Endothelial cell of umbilical vein (primary cell): ENCODE measurements at regions not wholly inside any gene's neighbourhood (a gene's known extent, or its start where the extent isn't known, plus 50 kb on each side); places are given as distances from the start of the nearest gene placed in this dataset.

ENCODE experiments used
- BruUV-seq: library from RNA; stranded (reverse); fragments of 400-500 nt; replicated peaks from 2 replicates; lab custom pipeline; 2021; lab: Mats Ljungman, UMichigan
- CTCF ChIA-PET: fragments of 300-600, 350-600 bp; sonication (Branson Sonifier 250); formaldehyde crosslinking; loops from one replicate; lab custom pipeline; 2021; ENCODE audit warnings: antibody characterized with exemption, inconsistent platforms; lab: Charles Lee
- POLR2A ChIA-PET: fragments of 300-600, 350-600 bp; sonication (Branson Sonifier 250); formaldehyde crosslinking; loops from one replicate; lab custom pipeline; 2021; ENCODE audit warnings: antibody characterized with exemption, inconsistent platforms; lab: Charles Lee
- DNase-seq: peaks from one replicate; pipeline ENCODE4 v3.0.0-alpha.2; 2011; ENCODE audit warnings: low read depth, low spot score
- FAIRE-seq: peaks from 2 replicates; lab custom pipeline; 2011; peaks lifted over from hg19 to GRCh38; lab: Jason Lieb, UNC
- H2AFZ ChIP-seq: 2 replicates; pipeline ENCODE4 v1.6.0; 2012; ENCODE audit warnings: low read depth, low read length, control low read depth, inconsistent platforms
- H3K27ac ChIP-seq: 2 replicates; pipeline ENCODE4 v1.5.1; 2011; ENCODE audit warnings: low read depth, mild to moderate bottlenecking, control low read depth, low read length, moderate library complexity; ENCODE audit not compliant: insufficient read depth
- H3K27me3 ChIP-seq, 2 experiments: 2 replicates each; pipeline versions ENCODE4 v1.6.0 to v1.6.1; 2011; ENCODE audit warnings: low read length in 2 of 2, mixed read lengths in 1 of 2; ENCODE audit not compliant: control insufficient read depth in 2 of 2, insufficient read depth in 2 of 2
- H3K36me3 ChIP-seq, 2 experiments: 2 replicates in 1 of 2; 3 replicates in 1 of 2; pipeline ENCODE4 v1.5.1; 2011; ENCODE audit warnings: low read length in 2 of 2, mild to moderate bottlenecking in 1 of 2, moderate library complexity in 1 of 2; ENCODE audit not compliant: control insufficient read depth in 2 of 2, insufficient read depth in 2 of 2; ENCODE audit errors: extremely low read depth in 1 of 2
- H3K4me1 ChIP-seq: 3 replicates; pipeline ENCODE4 v1.5.1; 2011; ENCODE audit warnings: mild to moderate bottlenecking, low read length; ENCODE audit not compliant: control insufficient read depth, insufficient read depth; ENCODE audit errors: extremely low read depth
- H3K4me2 ChIP-seq: 2 replicates; pipeline ENCODE4 v1.6.1; 2011; ENCODE audit warnings: low read length, control low read depth, mixed read lengths; ENCODE audit not compliant: insufficient read depth
- H3K4me3 ChIP-seq, 3 experiments: fragments of 200-600 bp in 1 of 3; sonication (generic), shearing (Covaris generic) in 1 of 3; replicated peaks in 1 of 3; 2 replicates each; pipeline ENCODE4 v1.5.1; 2011 to 2016; ENCODE audit warnings: control low read depth in 3 of 3, low read length in 3 of 3, mild to moderate bottlenecking in 2 of 3, inconsistent platforms in 1 of 3, low read depth in 1 of 3, moderate library complexity in 1 of 3; ENCODE audit not compliant: insufficient read depth in 1 of 3
- H3K79me2 ChIP-seq: 2 replicates; pipeline ENCODE4 v1.6.0; 2012; ENCODE audit warnings: low read length, inconsistent platforms; ENCODE audit not compliant: control insufficient read depth, insufficient read depth
- H3K9ac ChIP-seq: replicated peaks from 2 replicates; pipeline ENCODE3; 2011; ENCODE audit warnings: low read length, control low read depth; ENCODE audit not compliant: insufficient read depth; ENCODE audit errors: extremely low read depth
- H3K9me1 ChIP-seq: replicated peaks from 3 replicates; pipeline ENCODE4 v1.6.0; 2011; ENCODE audit warnings: mild to moderate bottlenecking, low read length; ENCODE audit not compliant: control insufficient read depth, insufficient read depth; ENCODE audit errors: extremely low read depth
- H3K9me3 ChIP-seq: replicated peaks from 2 replicates; pipeline ENCODE4 v1.5.1; 2012; ENCODE audit warnings: low read length, inconsistent platforms; ENCODE audit not compliant: control insufficient read depth, insufficient read depth
- H4K20me1 ChIP-seq: replicated peaks from 2 replicates; pipeline ENCODE3; 2011; ENCODE audit warnings: mild to moderate bottlenecking, low read length; ENCODE audit not compliant: control insufficient read depth, insufficient read depth; ENCODE audit errors: extremely low read depth
- EZH2 ChIP-seq: IDR thresholded peaks from 2 replicates; pipeline ENCODE4 v1.6.1; 2012; ENCODE audit warnings: borderline replicate concordance, low read depth, mild to moderate bottlenecking, moderate library complexity, low read length, inconsistent platforms; ENCODE audit not compliant: severe bottlenecking
- FOS ChIP-seq: IDR thresholded peaks from 2 replicates; pipeline ENCODE4 v1.6.1; 2011; ENCODE audit warnings: mild to moderate bottlenecking, low read length, moderate library complexity, borderline replicate concordance; ENCODE audit not compliant: insufficient read depth
- GATA2 ChIP-seq: IDR thresholded peaks from 2 replicates; pipeline ENCODE4 v1.7.0; 2011; ENCODE audit warnings: low read depth, mild to moderate bottlenecking, moderate library complexity, mixed read lengths, low read length; ENCODE audit not compliant: insufficient read length, insufficient read depth
- JUN ChIP-seq: IDR thresholded peaks from 2 replicates; pipeline ENCODE4 v1.6.1; 2011; ENCODE audit warnings: borderline replicate concordance, low read depth; ENCODE audit not compliant: insufficient read length, insufficient read depth
- MYC ChIP-seq: IDR thresholded peaks from one replicate; pipeline ENCODE4 v1.6.1; 2011; ENCODE audit warnings: mild to moderate bottlenecking, low read depth, low read length
- POLR2A ChIP-seq: IDR thresholded peaks from 2 replicates; pipeline ENCODE4 v1.6.1; 2012; ENCODE audit warnings: low read depth, mild to moderate bottlenecking, control low read depth, low read length
- POLR2AphosphoS5 ChIP-seq: IDR thresholded peaks from 2 replicates; pipeline ENCODE4 v1.6.1; 2012; ENCODE audit warnings: low read depth, mild to moderate bottlenecking, control low read depth, low read length, moderate library complexity; ENCODE audit not compliant: insufficient read depth
- dilution Hi-C: fragments of 300-500 bp; cut with MboI; formaldehyde crosslinking; loops from one replicate; pipeline ENCODE4 v1.15.0; 2019; ENCODE audit warnings: low sequenced_read_pairs; ENCODE audit not compliant: extremely low pct_ligation_motif_present
- intact Hi-C: fragments of 100-400 bp; cut with micrococcal nuclease; formaldehyde crosslinking; loops from one replicate; pipeline ENCODE4 v1.10.0; 2022
- TF ChIP-seq, protein P1 (sequence below): IDR thresholded peaks from 2 replicates; pipeline ENCODE4 v1.6.1; 2011; ENCODE audit not compliant: insufficient read depth, insufficient read length
- TF ChIP-seq, protein P2 (sequence below), 2 donors: IDR thresholded peaks; 1 replicate in 1 of 2; 2 replicates in 1 of 2; pipeline ENCODE4 v1.5.1; 2011; ENCODE audit warnings: low read length in 2 of 2, mild to moderate bottlenecking in 2 of 2, moderate library complexity in 2 of 2, control low read depth in 1 of 2, inconsistent platforms in 1 of 2, low read depth in 1 of 2; ENCODE audit not compliant: insufficient read depth in 1 of 2; ENCODE audit errors: extremely low read depth in 1 of 2

DNA sequence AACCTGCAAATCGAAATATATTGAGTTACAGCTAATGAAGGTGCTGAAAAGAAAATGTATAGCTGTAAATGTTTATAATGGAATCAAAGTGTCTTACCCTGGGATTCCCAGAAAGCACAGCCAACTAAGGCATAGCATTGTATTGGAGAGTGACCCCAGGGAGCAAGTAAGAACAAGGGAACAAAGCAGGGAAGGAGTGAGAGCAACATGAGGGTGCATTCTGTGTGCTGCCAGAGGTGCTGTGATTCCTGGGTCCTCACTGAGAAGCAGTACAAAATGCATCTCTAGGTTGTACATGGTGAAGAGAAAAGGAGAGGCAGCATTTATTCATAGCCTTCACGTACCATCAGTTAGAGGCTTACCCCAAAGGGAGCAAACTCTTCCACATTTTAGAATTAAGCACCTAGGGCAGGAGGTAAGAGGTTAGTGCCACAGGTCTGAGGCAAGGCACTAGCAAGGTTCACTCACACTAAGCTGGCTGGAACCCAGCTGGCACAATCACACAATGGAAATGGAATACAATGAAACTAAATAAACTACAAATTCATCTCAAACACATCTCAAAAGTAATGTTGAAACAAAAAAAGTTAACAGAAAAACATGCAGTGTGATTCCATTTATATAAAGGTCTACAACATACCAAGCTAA, 151.5 kb upstream of the C2CD4B start:
- Histone ChIP-seq H3K9ac (no peak overlapping the region), H3K36me3 (no peaks in the 10 kb centered on the region), H3K9me3 (no peaks in the 10 kb centered on the region), H3K9me1 (no peaks in the 10 kb centered on the region), H3K4me1 (no peaks in the 10 kb centered on the region), H2AFZ (no peak overlapping the region), H3K27me3 (no peaks in the 10 kb centered on the region), H3K79me2 (no peaks in the 10 kb centered on the region), H3K27ac (no peak overlapping the region), H3K4me2 (no peak overlapping the region), H3K4me3 (no peak overlapping the region), H4K20me1 (no peaks in the 10 kb centered on the region)
- ChIA-PET POLR2A (no interaction called here), CTCF (interaction anchor here (2.2 kb wide), 1 partner anchor 9 kb away, joined by 10 read pairs; no protein-coding TSS in a partner anchor)
- intact Hi-C loops, result no loop called here
- dilution Hi-C loops, result no loop called here
- no peak for FAIRE-seq
- no peak for DNase-seq
- no TSS peak for BruUV-seq
- TF ChIP-seq, protein P1, sequence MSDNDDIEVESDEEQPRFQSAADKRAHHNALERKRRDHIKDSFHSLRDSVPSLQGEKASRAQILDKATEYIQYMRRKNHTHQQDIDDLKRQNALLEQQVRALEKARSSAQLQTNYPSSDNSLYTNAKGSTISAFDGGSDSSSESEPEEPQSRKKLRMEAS, result no peak
- TF ChIP-seq POLR2A (no peak), FOS (no peak), EZH2 (no peak), JUN (no peak), MYC (no peak), POLR2AphosphoS5 (no peak), GATA2 (no peak)
- TF ChIP-seq, protein P2, sequence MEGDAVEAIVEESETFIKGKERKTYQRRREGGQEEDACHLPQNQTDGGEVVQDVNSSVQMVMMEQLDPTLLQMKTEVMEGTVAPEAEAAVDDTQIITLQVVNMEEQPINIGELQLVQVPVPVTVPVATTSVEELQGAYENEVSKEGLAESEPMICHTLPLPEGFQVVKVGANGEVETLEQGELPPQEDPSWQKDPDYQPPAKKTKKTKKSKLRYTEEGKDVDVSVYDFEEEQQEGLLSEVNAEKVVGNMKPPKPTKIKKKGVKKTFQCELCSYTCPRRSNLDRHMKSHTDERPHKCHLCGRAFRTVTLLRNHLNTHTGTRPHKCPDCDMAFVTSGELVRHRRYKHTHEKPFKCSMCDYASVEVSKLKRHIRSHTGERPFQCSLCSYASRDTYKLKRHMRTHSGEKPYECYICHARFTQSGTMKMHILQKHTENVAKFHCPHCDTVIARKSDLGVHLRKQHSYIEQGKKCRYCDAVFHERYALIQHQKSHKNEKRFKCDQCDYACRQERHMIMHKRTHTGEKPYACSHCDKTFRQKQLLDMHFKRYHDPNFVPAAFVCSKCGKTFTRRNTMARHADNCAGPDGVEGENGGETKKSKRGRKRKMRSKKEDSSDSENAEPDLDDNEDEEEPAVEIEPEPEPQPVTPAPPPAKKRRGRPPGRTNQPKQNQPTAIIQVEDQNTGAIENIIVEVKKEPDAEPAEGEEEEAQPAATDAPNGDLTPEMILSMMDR (IDR thresholded peaks at IDR 0.05; ENCODE audit: extremely low read depth in 1 of 2, insufficient read depth in 1 of 2, low read depth in 1 of 2, low read length in 2 of 2), result no peak
